ENCODE measurements at regions not wholly inside any gene's neighbourhood (a gene's known extent, or its start where the extent isn't known, plus 50 kb on each side); places are given as distances from the start of the nearest gene placed in this dataset.

GRCh38 chr20:12023194-12023795 lies 105.6 kb downstream of the BTBD3 start:
- H3K9me3 Mint-ChIP-seq (ENCODE audit: unreplicated experiment) = peaks cover 3% of the 10 kb centered on the region
- Histone ChIP-seq H3K4me1 (ENCODE audit: insufficient read depth, low read length) (no peaks in the 10 kb centered on the region), H3K27me3 (ENCODE audit: insufficient read depth, low read length) (no peaks in the 10 kb centered on the region), H3K9ac (ENCODE audit: low read length) (no peak overlapping the region), H4K20me1 (ENCODE audit: insufficient read depth, low read length) (no peaks in the 10 kb centered on the region), H2AFZ (ENCODE audit: low read depth, low read length) (no peak overlapping the region), H3K4me2 (ENCODE audit: low read length) (no peak overlapping the region), H3K4me3 (ENCODE audit: insufficient read depth, low read depth, low read length) (no peak overlapping the region), H3K27ac (ENCODE audit: low read depth, low read length) (no peak overlapping the region), H3K9me3 (ENCODE audit: insufficient read depth, low read depth, low read length) (no peaks in the 10 kb centered on the region), H3K36me3 (ENCODE audit: insufficient read depth, low read length) (no peaks in the 10 kb centered on the region), H3K79me2 (ENCODE audit: insufficient read depth, low read length) (no peaks in the 10 kb centered on the region)
- H3K36me3 Mint-ChIP-seq (ENCODE audit: low read depth, unreplicated experiment) = peaks cover 4% of the 10 kb centered on the region
- FAIRE-seq = no peak
- H3K4me1 Mint-ChIP-seq (ENCODE audit: low read depth, unreplicated experiment) = no peaks in the 10 kb centered on the region
- no peak overlapping the region for H3K4me3 Mint-ChIP-seq (ENCODE audit: unreplicated experiment)
- DNase-seq (ENCODE audit: low read depth) = no peak
- H3K27me3 Mint-ChIP-seq (ENCODE audit: low read depth, unreplicated experiment) = peaks cover 12% of the 10 kb centered on the region
- H3K27ac Mint-ChIP-seq (ENCODE audit: unreplicated experiment) = no peak overlapping the region
- TF ChIP-seq CTCF (IDR thresholded peaks at IDR 0.05; ENCODE audit: insufficient read depth, low read depth, low read length) = no peak
- no peak for TF ChIP-seq EZH2 (IDR thresholded peaks at IDR 0.05; ENCODE audit: insufficient read depth, low read length)

- Histone ChIP-seq H3K4me2 (ENCODE audit: low read length) (no peak overlapping the region), H3K9me3 (ENCODE audit: insufficient read depth, low read depth, low read length) (no peaks in the 10 kb centered on the region), H3K27me3 (ENCODE audit: insufficient read depth, low read length) (no peaks in the 10 kb centered on the region), H4K20me1 (ENCODE audit: insufficient read depth, low read length) (no peaks in the 10 kb centered on the region), H3K4me1 (ENCODE audit: insufficient read depth, low read length) (no peaks in the 10 kb centered on the region), H3K9ac (ENCODE audit: low read length) (no peak overlapping the region), H3K27ac (ENCODE audit: low read depth, low read length) (no peak overlapping the region), H2AFZ (ENCODE audit: low read depth, low read length) (no peak overlapping the region), H3K79me2 (ENCODE audit: insufficient read depth, low read length) (no peaks in the 10 kb centered on the region), H3K36me3 (ENCODE audit: insufficient read depth, low read length) (no peaks in the 10 kb centered on the region), H3K4me3 (ENCODE audit: insufficient read depth, low read depth, low read length) (no peak overlapping the region)
- Mint-ChIP-seq H3K4me3 (ENCODE audit: unreplicated experiment) (no peak overlapping the region), H3K36me3 (ENCODE audit: low read depth, unreplicated experiment) (no peaks in the 10 kb centered on the region), H3K27me3 (ENCODE audit: low read depth, unreplicated experiment) (peaks cover 2% of the 10 kb centered on the region), H3K27ac (ENCODE audit: unreplicated experiment) (no peak overlapping the region), H3K9me3 (ENCODE audit: unreplicated experiment) (peaks cover 3% of the 10 kb centered on the region), H3K4me1 (ENCODE audit: low read depth, unreplicated experiment) (no peaks in the 10 kb centered on the region)
- TF ChIP-seq CTCF (IDR thresholded peaks at IDR 0.05; ENCODE audit: insufficient read depth, low read depth, low read length) = no peak
- TF ChIP-seq EZH2 (IDR thresholded peaks at IDR 0.05; ENCODE audit: insufficient read depth, low read length) = no peak
- FAIRE-seq (no peak), DNase-seq (ENCODE audit: low read depth) (no peak)
Measured at GRCh38 chr20:12028771-12029170, 111.1 kb downstream of the BTBD3 start.

- FAIRE-seq = no peak
- no peak overlapping the region for H2AFZ ChIP-seq (ENCODE audit: low read depth, low read length)
- H3K27ac ChIP-seq (ENCODE audit: low read depth, low read length) = no peak overlapping the region
- no peak overlapping the region for H3K27ac Mint-ChIP-seq (ENCODE audit: unreplicated experiment)
- no peak overlapping the region for H3K9ac ChIP-seq (ENCODE audit: low read length)
- no peaks in the 10 kb centered on the region for H3K4me1 Mint-ChIP-seq (ENCODE audit: low read depth, unreplicated experiment)
- H3K9me3 ChIP-seq (ENCODE audit: insufficient read depth, low read depth, low read length) = no peaks in the 10 kb centered on the region
- no peaks in the 10 kb centered on the region for H3K79me2 ChIP-seq (ENCODE audit: insufficient read depth, low read length)
- H3K36me3 ChIP-seq (ENCODE audit: insufficient read depth, low read length) = no peaks in the 10 kb centered on the region
- H3K4me2 ChIP-seq (ENCODE audit: low read length) = no peak overlapping the region
- H3K27me3 ChIP-seq (ENCODE audit: insufficient read depth, low read length) = no peaks in the 10 kb centered on the region
- no peaks in the 10 kb centered on the region for H3K27me3 Mint-ChIP-seq (ENCODE audit: low read depth, unreplicated experiment)
- no peak overlapping the region for H3K4me3 ChIP-seq (ENCODE audit: insufficient read depth, low read depth, low read length)
- no peaks in the 10 kb centered on the region for H4K20me1 ChIP-seq (ENCODE audit: insufficient read depth, low read length)
- no peak overlapping the region for H3K4me3 Mint-ChIP-seq (ENCODE audit: unreplicated experiment)
- no peaks in the 10 kb centered on the region for H3K4me1 ChIP-seq (ENCODE audit: insufficient read depth, low read length)
- no peak for DNase-seq (ENCODE audit: low read depth)
- H3K36me3 Mint-ChIP-seq (ENCODE audit: low read depth, unreplicated experiment) = no peaks in the 10 kb centered on the region
- H3K9me3 Mint-ChIP-seq (ENCODE audit: unreplicated experiment) = peaks cover 3% of the 10 kb centered on the region
- TF ChIP-seq EZH2 (IDR thresholded peaks at IDR 0.05; ENCODE audit: insufficient read depth, low read length) = no peak
- no peak for TF ChIP-seq CTCF (IDR thresholded peaks at IDR 0.05; ENCODE audit: insufficient read depth, low read depth, low read length)
Measured at GRCh38 chr20:12030470-12030869, 112.8 kb downstream of the BTBD3 start.
